ENCODE measurements at regions not wholly inside any gene's neighbourhood (a gene's known extent, or its start where the extent isn't known, plus 50 kb on each side); places are given as distances from the start of the nearest gene placed in this dataset.

- no peaks in the 10 kb centered on the region for H3K4me1 ChIP-seq
- intact Hi-C loops (cut with DNase I): no loop called here
- ATAC-seq (peak in 1 of 4 donors; percentile 37), FAIRE-seq (no peak), DNase-seq (no peak)
- H3K9me3 ChIP-seq: no peaks in the 10 kb centered on the region
- H3K4me3 ChIP-seq: no peak overlapping the region
- no peak for TF ChIP-seq CTCF (IDR thresholded peaks at IDR 0.05)
- 48 to 53% methylated on average over 1 of the region's 1 CpG for WGBS, 2 donors
- no peaks in the 10 kb centered on the region for H3K27me3 ChIP-seq
- H3K36me3 ChIP-seq: no peaks in the 10 kb centered on the region
- no peak overlapping the region for H3K27ac ChIP-seq
These were observed 158.3 kb upstream of the BMP4 start for GRCh38 chr14:54114941-54115340.

- FAIRE-seq: no peak
- WGBS, 2 donors: 73 to 82% methylated on average over 2 of the region's 2 CpGs
- ATAC-seq: no peak
- no peaks in the 10 kb centered on the region for H3K4me1 ChIP-seq
- H3K36me3 ChIP-seq: no peaks in the 10 kb centered on the region
- intact Hi-C loops (cut with DNase I): no loop called here
- no peak for DNase-seq
- H3K27ac ChIP-seq: no peak overlapping the region
- no peak for TF ChIP-seq CTCF (IDR thresholded peaks at IDR 0.05)
- H3K27me3 ChIP-seq: no peaks in the 10 kb centered on the region
- no peak overlapping the region for H3K4me3 ChIP-seq
- H3K9me3 ChIP-seq: no peaks in the 10 kb centered on the region
These were observed 159.7 kb upstream of the BMP4 start for GRCh38 chr14:54116198-54116885.

GRCh38 chr14:54116972-54117371 is 160.3 kb upstream of the BMP4 start:
- intact Hi-C loops (cut with DNase I): no loop called here
- Histone ChIP-seq H3K4me3 (no peak overlapping the region), H3K27me3 (no peaks in the 10 kb centered on the region), H3K9me3 (no peaks in the 10 kb centered on the region), H3K36me3 (no peaks in the 10 kb centered on the region), H3K27ac (no peak overlapping the region), H3K4me1 (no peaks in the 10 kb centered on the region)
- 47 to 57% methylated on average over 2 of the region's 2 CpGs for WGBS, 2 donors
- DNase-seq (no peak), ATAC-seq (no peak), FAIRE-seq (no peak)
- TF ChIP-seq CTCF (IDR thresholded peaks at IDR 0.05): no peak

GRCh38 chr14:54117396-54117795 is 160.8 kb upstream of the BMP4 start:
- Histone ChIP-seq H3K36me3 (no peaks in the 10 kb centered on the region), H3K4me1 (no peaks in the 10 kb centered on the region), H3K27ac (no peak overlapping the region), H3K9me3 (no peaks in the 10 kb centered on the region), H3K27me3 (no peaks in the 10 kb centered on the region), H3K4me3 (no peak overlapping the region)
- ATAC-seq (peak in 1 of 4 donors; percentile 61), FAIRE-seq (no peak), DNase-seq (no peak)
- 12 to 14% methylated on average over 3 of the region's 3 CpGs for WGBS, 2 donors
- TF ChIP-seq CTCF (IDR thresholded peaks at IDR 0.05): no peak
- intact Hi-C loops (cut with DNase I): no loop called here

GRCh38 chr14:54117924-54118323 is 161.3 kb upstream of the BMP4 start:
- H3K4me3 ChIP-seq: no peak overlapping the region
- no peak for FAIRE-seq
- 43 to 47% methylated on average over 3 of the region's 3 CpGs for WGBS, 2 donors
- no peak for DNase-seq
- no peak for TF ChIP-seq CTCF (IDR thresholded peaks at IDR 0.05)
- intact Hi-C loops (cut with DNase I): no loop called here
- H3K4me1 ChIP-seq: no peaks in the 10 kb centered on the region
- no peaks in the 10 kb centered on the region for H3K36me3 ChIP-seq
- no peak overlapping the region for H3K27ac ChIP-seq
- H3K27me3 ChIP-seq: no peaks in the 10 kb centered on the region
- no peak for ATAC-seq
- no peaks in the 10 kb centered on the region for H3K9me3 ChIP-seq
